ENCODE measurements at regions not wholly inside any gene's neighbourhood (a gene's known extent, or its start where the extent isn't known, plus 50 kb on each side); places are given as distances from the start of the nearest gene placed in this dataset.
A peak's percentile ranks its signal among the peaks of the same experiment; 100 is the strongest.

- TF ChIP-seq POU6F1 (CRISPR knock-in tag; IDR thresholded peaks at IDR 0.05; ENCODE audit: borderline replicate concordance, low read depth) = no peak
- TF ChIP-seq TOX (CRISPR knock-in tag; IDR thresholded peaks at IDR 0.05; ENCODE audit: borderline replicate concordance) = no peak
- no peak for TF ChIP-seq ARNTL (CRISPR knock-in tag; IDR thresholded peaks at IDR 0.05; ENCODE audit: borderline replicate concordance, low read depth)
- no peak for TF ChIP-seq OSR1 (CRISPR knock-in tag; IDR thresholded peaks at IDR 0.05)
- no peak for TF ChIP-seq CSRNP3 (CRISPR knock-in tag; IDR thresholded peaks at IDR 0.05)
- no peak for TF ChIP-seq TSHZ2 (CRISPR knock-in tag; IDR thresholded peaks at IDR 0.05)
- peak; percentile 53; the same call in 2 of the 3 replicates for ATAC-seq
Measured at GRCh38 chr4:56106180-56107147, 157.7 kb downstream of the CEP135 start.

- no peak for TF ChIP-seq OSR1 (CRISPR knock-in tag; IDR thresholded peaks at IDR 0.05)
- no peak for ATAC-seq
Measured at GRCh38 chr4:56104188-56104587, 155.4 kb downstream of the CEP135 start.

GRCh38 chr4:56102601-56103000 lies 153.9 kb downstream of the CEP135 start:
- TF ChIP-seq ZNF70 (CRISPR knock-in tag; IDR thresholded peaks at IDR 0.05) (no peak), ZC3H10 (CRISPR knock-in tag; IDR thresholded peaks at IDR 0.05) (no peak), OSR1 (CRISPR knock-in tag; IDR thresholded peaks at IDR 0.05) (no peak)
- no peak for ATAC-seq

- no peak for ATAC-seq
- TF ChIP-seq POU6F1 (CRISPR knock-in tag; IDR thresholded peaks at IDR 0.05; ENCODE audit: borderline replicate concordance, low read depth) (no peak), TOX (CRISPR knock-in tag; IDR thresholded peaks at IDR 0.05; ENCODE audit: borderline replicate concordance) (no peak), CSRNP3 (CRISPR knock-in tag; IDR thresholded peaks at IDR 0.05) (no peak), TSHZ2 (CRISPR knock-in tag; IDR thresholded peaks at IDR 0.05) (no peak), ISL1 (CRISPR knock-in tag; IDR thresholded peaks at IDR 0.05) (no peak), SNAI2 (CRISPR knock-in tag; IDR thresholded peaks at IDR 0.05) (no peak), ARNTL (CRISPR knock-in tag; IDR thresholded peaks at IDR 0.05; ENCODE audit: borderline replicate concordance, low read depth) (no peak), ZC3H10 (CRISPR knock-in tag; IDR thresholded peaks at IDR 0.05) (no peak), BACH2 (CRISPR knock-in tag; IDR thresholded peaks at IDR 0.05; ENCODE audit: borderline replicate concordance) (no peak), PATZ1 (CRISPR knock-in tag; IDR thresholded peaks at IDR 0.05; ENCODE audit: borderline replicate concordance) (no peak), CREB5 (CRISPR knock-in tag; IDR thresholded peaks at IDR 0.05; ENCODE audit: low read depth) (no peak), ZNF70 (CRISPR knock-in tag; IDR thresholded peaks at IDR 0.05) (no peak), CSDC2 (CRISPR knock-in tag; IDR thresholded peaks at IDR 0.05) (no peak), ZNF8 (CRISPR knock-in tag; IDR thresholded peaks at IDR 0.05) (no peak), ESRRG (CRISPR knock-in tag; IDR thresholded peaks at IDR 0.05) (no peak), GLIS3 (CRISPR knock-in tag; IDR thresholded peaks at IDR 0.05) (no peak)
Measured at GRCh38 chr4:56099378-56099786, 150.6 kb downstream of the CEP135 start.
